ENCODE measurements at regions not wholly inside any gene's neighbourhood (a gene's known extent, or its start where the extent isn't known, plus 50 kb on each side); places are given as distances from the start of the nearest gene placed in this dataset.

DNA sequence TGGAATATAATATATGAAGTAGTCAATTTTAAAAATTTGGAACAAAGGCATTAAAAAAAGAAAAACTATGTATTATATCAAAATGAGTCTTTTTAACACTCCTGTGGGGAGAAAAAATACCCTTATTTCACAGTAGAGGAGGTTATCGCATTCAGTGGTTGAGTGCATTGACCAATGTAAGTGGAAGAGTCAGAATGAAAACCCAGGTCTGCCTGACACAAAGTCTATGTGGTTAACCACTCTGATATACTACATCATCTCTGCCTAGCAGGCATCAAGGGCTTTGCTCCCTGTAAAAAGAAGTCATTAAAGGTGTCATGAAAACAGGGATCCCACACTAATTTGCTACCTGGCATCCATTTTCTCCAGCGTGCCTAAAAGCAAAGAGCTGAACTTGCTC, 417.2 kb upstream of the C9orf72 start:
- CTCF ChIA-PET: no interaction called here
- no peaks in the 10 kb centered on the region for H3K36me3 ChIP-seq (ENCODE audit: control insufficient read depth, insufficient read depth, low read length)
- H3K9me3 ChIP-seq (ENCODE audit: control insufficient read depth, insufficient read depth, low read depth, low read length): no peaks in the 10 kb centered on the region
- no peaks in the 10 kb centered on the region for H3K4me1 ChIP-seq (ENCODE audit: control insufficient read depth, insufficient read depth, low read length)
- in situ Hi-C loops (cut with HindIII; ENCODE audit: low pct_unique_long_range_greater_than_20kb, low sequenced_read_pairs) (no loop called here), intact Hi-C loops (cut with micrococcal nuclease; ENCODE audit: unreplicated experiment) (no loop called here)
- TF ChIP-seq TCF7L2 (IDR thresholded peaks at IDR 0.05; ENCODE audit: low read depth, low read length) (no peak), CTCF (IDR thresholded peaks at IDR 0.05) (no peak), SIN3A (IDR thresholded peaks at IDR 0.05; ENCODE audit: borderline replicate concordance, insufficient read depth, low read depth, low read length) (no peak), REST (IDR thresholded peaks at IDR 0.05; ENCODE audit: insufficient read depth in 1 of 2, low read depth in 2 of 2, low read length in 1 of 2) (no peak), POLR2AphosphoS5 (IDR thresholded peaks at IDR 0.05; ENCODE audit: low read depth, low read length) (no peak)
- no peak overlapping the region for H3K4me3 ChIP-seq (ENCODE audit: low read depth in 2 of 2, low read length in 2 of 2)
- no TSS peak for BruUV-seq (replicated peaks)
- ATAC-seq (no peak), DNase-seq (ENCODE audit: low read depth, low spot score) (no peak)
- POLR2A ChIA-PET: no interaction called here
- no peak overlapping the region for H3K27ac ChIP-seq (ENCODE audit: low read length)
- H3K27me3 ChIP-seq (ENCODE audit: control insufficient read depth, insufficient read depth, low read length): no peaks in the 10 kb centered on the region

DNA sequence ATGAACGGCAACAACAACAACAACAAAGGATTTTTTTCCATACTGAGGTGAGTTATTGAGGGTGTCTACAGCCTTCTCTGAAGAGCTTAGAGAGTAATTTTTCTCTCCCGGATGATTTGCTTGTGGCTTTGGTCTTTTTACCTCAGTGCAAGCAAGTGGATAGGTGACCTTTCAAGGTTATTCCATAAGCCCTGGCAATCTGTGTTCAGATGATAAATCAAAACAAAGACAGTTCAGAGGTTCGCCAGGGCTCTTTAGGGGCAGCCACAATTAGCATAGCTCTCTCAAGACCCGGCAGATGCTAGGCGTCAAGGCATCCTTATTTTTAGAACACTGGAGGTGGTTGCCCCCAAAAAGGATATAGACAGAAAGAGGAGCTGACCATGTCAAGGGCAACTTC, 417.9 kb upstream of the C9orf72 start:
- CTCF ChIA-PET: no interaction called here
- no TSS peak for BruUV-seq (replicated peaks)

More for the DNA sequence above, 417.9 kb upstream of the C9orf72 start:
- POLR2A ChIA-PET: no interaction called here
- ATAC-seq: no peak
- H3K27ac ChIP-seq (ENCODE audit: low read length): no peak overlapping the region
- DNase-seq (ENCODE audit: low read depth, low spot score): no peak
- in situ Hi-C loops (cut with HindIII; ENCODE audit: low pct_unique_long_range_greater_than_20kb, low sequenced_read_pairs): no loop called here
- H3K4me1 ChIP-seq (ENCODE audit: control insufficient read depth, insufficient read depth, low read length): no peaks in the 10 kb centered on the region
- H3K4me3 ChIP-seq (ENCODE audit: low read depth in 2 of 2, low read length in 2 of 2): no peak overlapping the region
- TF ChIP-seq TCF7L2 (IDR thresholded peaks at IDR 0.05; ENCODE audit: low read depth, low read length) (no peak), CTCF (IDR thresholded peaks at IDR 0.05) (no peak), POLR2AphosphoS5 (IDR thresholded peaks at IDR 0.05; ENCODE audit: low read depth, low read length) (no peak), REST (IDR thresholded peaks at IDR 0.05; ENCODE audit: insufficient read depth in 1 of 2, low read depth in 2 of 2, low read length in 1 of 2) (no peak), SIN3A (IDR thresholded peaks at IDR 0.05; ENCODE audit: borderline replicate concordance, insufficient read depth, low read depth, low read length) (no peak)
- H3K27me3 ChIP-seq (ENCODE audit: control insufficient read depth, insufficient read depth, low read length): no peaks in the 10 kb centered on the region
- intact Hi-C loops (cut with micrococcal nuclease; ENCODE audit: unreplicated experiment): no loop called here
- H3K36me3 ChIP-seq (ENCODE audit: control insufficient read depth, insufficient read depth, low read length): no peaks in the 10 kb centered on the region
- H3K9me3 ChIP-seq (ENCODE audit: control insufficient read depth, insufficient read depth, low read depth, low read length): no peaks in the 10 kb centered on the region
